ENCODE measurements at regions not wholly inside any gene's neighbourhood (a gene's known extent, or its start where the extent isn't known, plus 50 kb on each side); places are given as distances from the start of the nearest gene placed in this dataset.

DNA sequence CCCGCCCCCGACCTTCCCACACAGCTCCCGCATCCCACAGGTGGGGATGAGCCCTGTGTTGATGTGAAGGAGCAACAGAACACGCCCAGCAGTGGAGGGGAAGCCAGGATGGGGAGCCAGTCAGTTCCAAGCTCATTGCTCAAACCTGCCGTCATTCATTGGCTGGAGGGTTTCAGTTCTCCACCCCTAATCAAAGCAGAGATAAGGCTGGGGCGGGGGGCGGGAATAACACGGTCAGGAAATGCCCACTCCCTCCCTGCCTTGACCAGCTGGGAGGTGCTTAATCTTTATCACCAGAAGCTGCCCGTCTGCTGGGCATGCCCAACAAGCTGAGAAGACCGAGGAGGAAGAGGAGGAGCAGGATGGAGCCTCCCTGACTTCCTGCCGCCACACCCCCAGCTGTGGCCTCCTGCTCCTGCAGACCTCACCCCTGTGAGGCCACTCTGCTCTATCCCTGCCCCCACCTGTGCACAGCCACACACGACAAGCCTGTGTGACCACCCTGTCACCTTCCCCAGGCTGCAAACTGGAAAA is 265.1 kb downstream of the ZEB1 start:
- Histone ChIP-seq H3K4me1 (ENCODE audit: control insufficient read depth in 4 of 4, insufficient read depth in 4 of 4, low read length in 3 of 4) (peaks cover 0 to 5% (median 1%) of the 10 kb centered on the region in 4 donors), H3K9ac (ENCODE audit: low read depth in 1 of 2, low read length in 2 of 2) (no peak overlapping the region)
- WGBS: 60% methylated on average over 12 of the region's 12 CpGs

DNA sequence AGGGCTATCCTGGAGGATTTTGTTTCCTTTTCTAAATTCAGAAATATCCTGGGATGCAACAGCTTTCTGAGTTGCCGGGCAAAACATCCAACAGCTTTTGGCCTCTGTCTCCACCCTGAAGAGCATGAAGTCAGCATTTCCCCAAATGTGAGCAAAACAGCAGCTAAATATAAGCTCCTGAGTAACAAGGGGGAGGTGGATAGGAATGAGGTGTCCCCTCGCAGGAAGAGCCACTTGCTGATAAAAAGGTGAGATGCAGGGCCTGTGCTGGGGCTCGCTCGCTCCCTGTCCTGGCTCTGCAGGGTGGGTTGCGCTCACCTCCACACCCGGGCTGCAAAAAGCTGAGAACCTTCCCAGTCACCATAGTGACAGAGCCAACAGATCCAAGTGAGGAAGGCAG is 264.3 kb downstream of the ZEB1 start:
- Histone ChIP-seq H3K9ac (ENCODE audit: low read depth in 1 of 2, low read length in 2 of 2) (no peak overlapping the region), H3K27me3 (ENCODE audit: control insufficient read depth in 4 of 4, insufficient read depth in 4 of 4, low read length in 3 of 4) (no peaks in the 10 kb centered on the region), H3K9me3 (ENCODE audit: control insufficient read depth in 4 of 4, low read length in 3 of 4) (no peaks in the 10 kb centered on the region), H3K36me3 (ENCODE audit: control insufficient read depth in 4 of 4, insufficient read depth in 3 of 4, low read depth in 1 of 4, low read length in 3 of 4) (no peaks in the 10 kb centered on the region), H3K4me3 (ENCODE audit: low read depth in 1 of 3, low read length in 3 of 3) (no peak overlapping the region), H3K27ac (ENCODE audit: low read depth in 1 of 2, low read length in 2 of 2) (peak overlapping the region in 1 of 2 donors; percentile 36), H3K4me1 (ENCODE audit: control insufficient read depth in 4 of 4, insufficient read depth in 4 of 4, low read length in 3 of 4) (peaks cover 0 to 5% (median 1%) of the 10 kb centered on the region in 4 donors)
- TF ChIP-seq RAD21 (IDR thresholded peaks at IDR 0.05): no peak
- TF ChIP-seq, protein P1, sequence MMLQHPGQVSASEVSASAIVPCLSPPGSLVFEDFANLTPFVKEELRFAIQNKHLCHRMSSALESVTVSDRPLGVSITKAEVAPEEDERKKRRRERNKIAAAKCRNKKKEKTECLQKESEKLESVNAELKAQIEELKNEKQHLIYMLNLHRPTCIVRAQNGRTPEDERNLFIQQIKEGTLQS (IDR thresholded peaks at IDR 0.05): no peak
- TF ChIP-seq, protein P2, sequence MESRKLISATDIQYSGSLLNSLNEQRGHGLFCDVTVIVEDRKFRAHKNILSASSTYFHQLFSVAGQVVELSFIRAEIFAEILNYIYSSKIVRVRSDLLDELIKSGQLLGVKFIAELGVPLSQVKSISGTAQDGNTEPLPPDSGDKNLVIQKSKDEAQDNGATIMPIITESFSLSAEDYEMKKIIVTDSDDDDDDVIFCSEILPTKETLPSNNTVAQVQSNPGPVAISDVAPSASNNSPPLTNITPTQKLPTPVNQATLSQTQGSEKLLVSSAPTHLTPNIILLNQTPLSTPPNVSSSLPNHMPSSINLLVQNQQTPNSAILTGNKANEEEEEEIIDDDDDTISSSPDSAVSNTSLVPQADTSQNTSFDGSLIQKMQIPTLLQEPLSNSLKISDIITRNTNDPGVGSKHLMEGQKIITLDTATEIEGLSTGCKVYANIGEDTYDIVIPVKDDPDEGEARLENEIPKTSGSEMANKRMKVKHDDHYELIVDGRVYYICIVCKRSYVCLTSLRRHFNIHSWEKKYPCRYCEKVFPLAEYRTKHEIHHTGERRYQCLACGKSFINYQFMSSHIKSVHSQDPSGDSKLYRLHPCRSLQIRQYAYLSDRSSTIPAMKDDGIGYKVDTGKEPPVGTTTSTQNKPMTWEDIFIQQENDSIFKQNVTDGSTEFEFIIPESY (IDR thresholded peaks at IDR 0.05): no peak
- TF ChIP-seq HNF4A (conservative IDR thresholded peaks at IDR 0.05): no peak
- TF ChIP-seq JUND (IDR thresholded peaks at IDR 0.05): no peak
- TF ChIP-seq, protein P3, sequence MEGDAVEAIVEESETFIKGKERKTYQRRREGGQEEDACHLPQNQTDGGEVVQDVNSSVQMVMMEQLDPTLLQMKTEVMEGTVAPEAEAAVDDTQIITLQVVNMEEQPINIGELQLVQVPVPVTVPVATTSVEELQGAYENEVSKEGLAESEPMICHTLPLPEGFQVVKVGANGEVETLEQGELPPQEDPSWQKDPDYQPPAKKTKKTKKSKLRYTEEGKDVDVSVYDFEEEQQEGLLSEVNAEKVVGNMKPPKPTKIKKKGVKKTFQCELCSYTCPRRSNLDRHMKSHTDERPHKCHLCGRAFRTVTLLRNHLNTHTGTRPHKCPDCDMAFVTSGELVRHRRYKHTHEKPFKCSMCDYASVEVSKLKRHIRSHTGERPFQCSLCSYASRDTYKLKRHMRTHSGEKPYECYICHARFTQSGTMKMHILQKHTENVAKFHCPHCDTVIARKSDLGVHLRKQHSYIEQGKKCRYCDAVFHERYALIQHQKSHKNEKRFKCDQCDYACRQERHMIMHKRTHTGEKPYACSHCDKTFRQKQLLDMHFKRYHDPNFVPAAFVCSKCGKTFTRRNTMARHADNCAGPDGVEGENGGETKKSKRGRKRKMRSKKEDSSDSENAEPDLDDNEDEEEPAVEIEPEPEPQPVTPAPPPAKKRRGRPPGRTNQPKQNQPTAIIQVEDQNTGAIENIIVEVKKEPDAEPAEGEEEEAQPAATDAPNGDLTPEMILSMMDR (IDR thresholded peaks at IDR 0.05; ENCODE audit: low read depth, low read length, missing input control): no peak
- no peak for TF ChIP-seq GABPA (IDR thresholded peaks at IDR 0.05 in 1 of 2, conservative IDR thresholded peaks at IDR 0.05 in 1 of 2)
- TF ChIP-seq RXRA (IDR thresholded peaks at IDR 0.05): no peak
- TF ChIP-seq YY1 (IDR thresholded peaks at IDR 0.05): no peak
- TF ChIP-seq HNF4G (IDR thresholded peaks at IDR 0.05): no peak
- no peak for TF ChIP-seq FOXA2 (IDR thresholded peaks at IDR 0.05)
- no peak for TF ChIP-seq EGR1 (IDR thresholded peaks at IDR 0.05; ENCODE audit: low read depth in 2 of 2)
- TF ChIP-seq TAF1 (conservative IDR thresholded peaks at IDR 0.05): no peak
- TF ChIP-seq SP1 (IDR thresholded peaks at IDR 0.05): no peak
- 63% methylated on average over 6 of the region's 6 CpGs for whole genome bisulfite sequencing
- DNase-seq (ENCODE audit: low spot score): no peak

More for the DNA sequence above, 265.1 kb downstream of the ZEB1 start:
- H3K27me3 ChIP-seq (ENCODE audit: control insufficient read depth in 4 of 4, insufficient read depth in 4 of 4, low read length in 3 of 4): no peaks in the 10 kb centered on the region
- TF ChIP-seq, protein P4, sequence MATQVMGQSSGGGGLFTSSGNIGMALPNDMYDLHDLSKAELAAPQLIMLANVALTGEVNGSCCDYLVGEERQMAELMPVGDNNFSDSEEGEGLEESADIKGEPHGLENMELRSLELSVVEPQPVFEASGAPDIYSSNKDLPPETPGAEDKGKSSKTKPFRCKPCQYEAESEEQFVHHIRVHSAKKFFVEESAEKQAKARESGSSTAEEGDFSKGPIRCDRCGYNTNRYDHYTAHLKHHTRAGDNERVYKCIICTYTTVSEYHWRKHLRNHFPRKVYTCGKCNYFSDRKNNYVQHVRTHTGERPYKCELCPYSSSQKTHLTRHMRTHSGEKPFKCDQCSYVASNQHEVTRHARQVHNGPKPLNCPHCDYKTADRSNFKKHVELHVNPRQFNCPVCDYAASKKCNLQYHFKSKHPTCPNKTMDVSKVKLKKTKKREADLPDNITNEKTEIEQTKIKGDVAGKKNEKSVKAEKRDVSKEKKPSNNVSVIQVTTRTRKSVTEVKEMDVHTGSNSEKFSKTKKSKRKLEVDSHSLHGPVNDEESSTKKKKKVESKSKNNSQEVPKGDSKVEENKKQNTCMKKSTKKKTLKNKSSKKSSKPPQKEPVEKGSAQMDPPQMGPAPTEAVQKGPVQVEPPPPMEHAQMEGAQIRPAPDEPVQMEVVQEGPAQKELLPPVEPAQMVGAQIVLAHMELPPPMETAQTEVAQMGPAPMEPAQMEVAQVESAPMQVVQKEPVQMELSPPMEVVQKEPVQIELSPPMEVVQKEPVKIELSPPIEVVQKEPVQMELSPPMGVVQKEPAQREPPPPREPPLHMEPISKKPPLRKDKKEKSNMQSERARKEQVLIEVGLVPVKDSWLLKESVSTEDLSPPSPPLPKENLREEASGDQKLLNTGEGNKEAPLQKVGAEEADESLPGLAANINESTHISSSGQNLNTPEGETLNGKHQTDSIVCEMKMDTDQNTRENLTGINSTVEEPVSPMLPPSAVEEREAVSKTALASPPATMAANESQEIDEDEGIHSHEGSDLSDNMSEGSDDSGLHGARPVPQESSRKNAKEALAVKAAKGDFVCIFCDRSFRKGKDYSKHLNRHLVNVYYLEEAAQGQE (IDR thresholded peaks at IDR 0.05): no peak
- no peak overlapping the region for H3K27ac ChIP-seq (ENCODE audit: low read depth in 1 of 2, low read length in 2 of 2)
- no peaks in the 10 kb centered on the region for H3K9me3 ChIP-seq (ENCODE audit: control insufficient read depth in 4 of 4, low read length in 3 of 4)
- no peak for DNase-seq (ENCODE audit: low spot score)
- H3K4me3 ChIP-seq (ENCODE audit: low read depth in 1 of 3, low read length in 3 of 3): no peak overlapping the region
- no peaks in the 10 kb centered on the region for H3K36me3 ChIP-seq (ENCODE audit: control insufficient read depth in 4 of 4, insufficient read depth in 3 of 4, low read depth in 1 of 4, low read length in 3 of 4)
